Urothelium cell line (cell line): ENCODE measurements at regions not wholly inside any gene's neighbourhood (a gene's known extent, or its start where the extent isn't known, plus 50 kb on each side); places are given as distances from the start of the nearest gene placed in this dataset.
A peak's percentile ranks its signal among the peaks of the same experiment; 100 is the strongest.
"Not testable (repeated sequence)": the region's sequence is repeated elsewhere in the genome, so short reads cannot be mapped to it uniquely, and the experiment has no call there.

Experiments
- DNase-seq: peaks from one replicate; pipeline ENCODE4 v3.0.0; 2011; ENCODE audit warnings: low spot score, mixed read lengths
- FAIRE-seq: peaks from 2 replicates; lab custom pipeline; 2011; peaks lifted over from hg19 to GRCh38; lab: Jason Lieb, UNC

- DNase-seq (peak; percentile 69), FAIRE-seq (no peak)
Observed at GRCh38 chr16:85235991-85236817, 123.9 kb upstream of the CIBAR2 start.

GRCh38 chr16:85236818-85237150, 124.5 kb upstream of the CIBAR2 start:
- DNase-seq: no peak
- no peak for FAIRE-seq

- DNase-seq (no peak), FAIRE-seq (no peak)
Observed at GRCh38 chr16:85237817-85238216, 125.5 kb upstream of the CIBAR2 start.

GRCh38 chr16:85238233-85238647, 126.0 kb upstream of the CIBAR2 start:
- no peak for FAIRE-seq
- no peak for DNase-seq

- no peak for FAIRE-seq
- no peak for DNase-seq
Observed at GRCh38 chr16:85239239-85239638, 127.0 kb upstream of the CIBAR2 start.

- FAIRE-seq (no peak), DNase-seq (no peak)
Observed at GRCh38 chr16:85239871-85240270, 127.6 kb upstream of the CIBAR2 start.

GRCh38 chr16:85240982-85241924, 129.0 kb upstream of the CIBAR2 start:
- DNase-seq (no peak), FAIRE-seq (no peak)

- DNase-seq: no peak
Observed at GRCh38 chr16:85242140-85242539, 129.9 kb upstream of the CIBAR2 start.

GRCh38 chr16:85243308-85243707, 131.0 kb upstream of the CIBAR2 start:
- FAIRE-seq (no peak), DNase-seq (no peak)

More at GRCh38 chr16:85242140-85242539, 129.9 kb upstream of the CIBAR2 start:
- FAIRE-seq: no peak

- DNase-seq, FAIRE-seq: not testable (repeated sequence)
Observed at GRCh38 chr16:85244452-85244851, 132.2 kb upstream of the CIBAR2 start.

- DNase-seq (peak; percentile 72), FAIRE-seq (no peak)
Observed at GRCh38 chr16:85245307-85246172, 133.3 kb upstream of the CIBAR2 start.

GRCh38 chr16:85246473-85246872, 134.2 kb upstream of the CIBAR2 start:
- FAIRE-seq (no peak), DNase-seq (no peak)

GRCh38 chr16:85246973-85247372, 134.7 kb upstream of the CIBAR2 start:
- no peak for FAIRE-seq
- no peak for DNase-seq

GRCh38 chr16:85248342-85248741, 136.1 kb upstream of the CIBAR2 start:
- FAIRE-seq (no peak), DNase-seq (no peak)

- DNase-seq: no peak
- no peak for FAIRE-seq
Observed at GRCh38 chr16:85248857-85249256, 136.6 kb upstream of the CIBAR2 start.

- no peak for DNase-seq
- FAIRE-seq: no peak
Observed at GRCh38 chr16:85249418-85250146, 137.3 kb upstream of the CIBAR2 start.

- FAIRE-seq (no peak), DNase-seq (no peak)
Observed at GRCh38 chr16:85250147-85250463, 137.8 kb upstream of the CIBAR2 start.

- peak; percentile 44 for FAIRE-seq
- no peak for DNase-seq
Observed at GRCh38 chr16:85250609-85251223, 138.4 kb upstream of the CIBAR2 start.

GRCh38 chr16:85251225-85251760, 139.0 kb upstream of the CIBAR2 start:
- no peak for DNase-seq
- FAIRE-seq: no peak

GRCh38 chr16:85252014-85252413, 139.7 kb upstream of the CIBAR2 start:
- FAIRE-seq (no peak), DNase-seq (no peak)
